HEK293 (cell line): ENCODE measurements at regions not wholly inside any gene's neighbourhood (a gene's known extent, or its start where the extent isn't known, plus 50 kb on each side); places are given as distances from the start of the nearest gene placed in this dataset.

Source experiments
- HOXC10 ChIP-seq: sonication (generic); formaldehyde crosslinking; IDR thresholded peaks from 2 replicates; pipeline ENCODE4 v1.8.1; 2023; ENCODE audit warnings: mild to moderate bottlenecking, missing genetic modification reagents
- KLF1 ChIP-seq: fragments of 450-650 bp; formaldehyde crosslinking; IDR thresholded peaks from 2 replicates; pipeline ENCODE4 v1.5.1; 2016; ENCODE audit warnings: missing biosample characterization, missing genetic modification characterization
- MZF1 ChIP-seq: fragments of 450-650 bp; formaldehyde crosslinking; IDR thresholded peaks from 2 replicates; pipeline ENCODE4 v1.5.1; 2017; ENCODE audit warnings: missing biosample characterization, missing genetic modification characterization, borderline replicate concordance
- REST ChIP-seq: fragments of 450-650 bp; formaldehyde crosslinking; IDR thresholded peaks from 2 replicates; pipeline ENCODE4 v1.5.1; 2016; ENCODE audit warnings: missing biosample characterization, missing genetic modification characterization
- ZNF18 ChIP-seq: fragments of 450-650 bp; formaldehyde crosslinking; IDR thresholded peaks from 2 replicates; pipeline ENCODE4 v1.5.1; 2016; ENCODE audit warnings: missing biosample characterization, missing genetic modification characterization
- ZNF48 ChIP-seq: fragments of 450-650 bp; formaldehyde crosslinking; IDR thresholded peaks from 2 replicates; pipeline ENCODE4 v1.5.1; 2016; ENCODE audit warnings: missing biosample characterization, missing genetic modification characterization
- TF ChIP-seq, protein P1 (sequence below): fragments of 450-650 bp; formaldehyde crosslinking; IDR thresholded peaks from 2 replicates; pipeline ENCODE4 v1.5.1; 2016; ENCODE audit warnings: missing biosample characterization, missing genetic modification characterization
- TF ChIP-seq, protein P2 (sequence below): fragments of 450-650 bp; formaldehyde crosslinking; IDR thresholded peaks from 2 replicates; pipeline ENCODE4 v1.5.1; 2016; ENCODE audit warnings: missing biosample characterization, missing genetic modification characterization
- TF ChIP-seq, protein P3 (sequence below): fragments of 450-650 bp; formaldehyde crosslinking; IDR thresholded peaks from 2 replicates; pipeline ENCODE4 v1.5.1; 2017; ENCODE audit warnings: missing biosample characterization, missing genetic modification characterization

- TF ChIP-seq MZF1: no peak
- TF ChIP-seq ZNF48 (tag by site-specific recombination): no peak
- TF ChIP-seq, protein P1, sequence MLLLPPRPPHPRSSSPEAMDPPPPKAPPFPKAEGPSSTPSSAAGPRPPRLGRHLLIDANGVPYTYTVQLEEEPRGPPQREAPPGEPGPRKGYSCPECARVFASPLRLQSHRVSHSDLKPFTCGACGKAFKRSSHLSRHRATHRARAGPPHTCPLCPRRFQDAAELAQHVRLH (tag by site-specific recombination): no peak
- no peak for TF ChIP-seq REST
- TF ChIP-seq, protein P2, sequence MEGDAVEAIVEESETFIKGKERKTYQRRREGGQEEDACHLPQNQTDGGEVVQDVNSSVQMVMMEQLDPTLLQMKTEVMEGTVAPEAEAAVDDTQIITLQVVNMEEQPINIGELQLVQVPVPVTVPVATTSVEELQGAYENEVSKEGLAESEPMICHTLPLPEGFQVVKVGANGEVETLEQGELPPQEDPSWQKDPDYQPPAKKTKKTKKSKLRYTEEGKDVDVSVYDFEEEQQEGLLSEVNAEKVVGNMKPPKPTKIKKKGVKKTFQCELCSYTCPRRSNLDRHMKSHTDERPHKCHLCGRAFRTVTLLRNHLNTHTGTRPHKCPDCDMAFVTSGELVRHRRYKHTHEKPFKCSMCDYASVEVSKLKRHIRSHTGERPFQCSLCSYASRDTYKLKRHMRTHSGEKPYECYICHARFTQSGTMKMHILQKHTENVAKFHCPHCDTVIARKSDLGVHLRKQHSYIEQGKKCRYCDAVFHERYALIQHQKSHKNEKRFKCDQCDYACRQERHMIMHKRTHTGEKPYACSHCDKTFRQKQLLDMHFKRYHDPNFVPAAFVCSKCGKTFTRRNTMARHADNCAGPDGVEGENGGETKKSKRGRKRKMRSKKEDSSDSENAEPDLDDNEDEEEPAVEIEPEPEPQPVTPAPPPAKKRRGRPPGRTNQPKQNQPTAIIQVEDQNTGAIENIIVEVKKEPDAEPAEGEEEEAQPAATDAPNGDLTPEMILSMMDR: peak; percentile 55; the same call in 1 of the 2 replicates
- no peak for TF ChIP-seq ZNF18 (tag by site-specific recombination)
- TF ChIP-seq HOXC10: no peak
- TF ChIP-seq, protein P3, sequence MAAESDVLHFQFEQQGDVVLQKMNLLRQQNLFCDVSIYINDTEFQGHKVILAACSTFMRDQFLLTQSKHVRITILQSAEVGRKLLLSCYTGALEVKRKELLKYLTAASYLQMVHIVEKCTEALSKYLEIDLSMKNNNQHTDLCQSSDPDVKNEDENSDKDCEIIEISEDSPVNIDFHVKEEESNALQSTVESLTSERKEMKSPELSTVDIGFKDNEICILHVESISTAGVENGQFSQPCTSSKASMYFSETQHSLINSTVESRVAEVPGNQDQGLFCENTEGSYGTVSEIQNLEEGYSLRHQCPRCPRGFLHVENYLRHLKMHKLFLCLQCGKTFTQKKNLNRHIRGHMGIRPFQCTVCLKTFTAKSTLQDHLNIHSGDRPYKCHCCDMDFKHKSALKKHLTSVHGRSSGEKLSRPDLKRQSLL: no peak
- TF ChIP-seq KLF1 (tag by site-specific recombination): no peak
Observed at GRCh38 chr11:116691771-116692177, 81.0 kb downstream of the BUD13 start.
